ENCODE measurements at regions not wholly inside any gene's neighbourhood (a gene's known extent, or its start where the extent isn't known, plus 50 kb on each side); places are given as distances from the start of the nearest gene placed in this dataset.
"Not testable (repeated sequence)": the region's sequence is repeated elsewhere in the genome, so short reads cannot be mapped to it uniquely, and the experiment has no call there.

GRCh38 chr14:42548349-42548748 is 941.7 kb downstream of the LRFN5 start:
- no peak for DNase-seq

- no peak for DNase-seq
These were observed 939.0 kb downstream of the LRFN5 start for GRCh38 chr14:42545636-42546035.

GRCh38 chr14:42541535-42542001 is 934.9 kb downstream of the LRFN5 start:
- DNase-seq: no peak

DNA sequence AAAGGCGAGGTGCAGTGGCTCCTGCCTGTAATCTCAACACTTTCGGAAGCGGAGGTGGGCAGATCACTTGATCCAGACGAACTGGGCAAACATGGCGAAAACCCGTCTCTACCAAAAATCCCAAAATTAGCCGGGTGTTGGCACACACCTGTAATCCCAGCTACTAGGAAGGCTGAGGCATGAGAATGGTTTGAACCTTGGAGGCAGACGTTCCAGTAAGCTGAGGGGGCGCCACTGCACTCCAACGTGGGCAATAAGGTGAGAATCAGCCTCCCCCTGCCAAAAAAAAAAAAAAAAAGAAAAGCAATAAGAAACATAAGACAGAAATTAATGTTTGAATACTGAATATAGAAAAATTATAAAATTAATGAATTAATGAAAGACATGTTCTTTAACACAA is 928.7 kb downstream of the LRFN5 start:
- no peak for DNase-seq

- DNase-seq: no peak
These were observed 926.8 kb downstream of the LRFN5 start for GRCh38 chr14:42533476-42533875.

- no peak for DNase-seq
These were observed 925.5 kb downstream of the LRFN5 start for GRCh38 chr14:42532194-42532593.

DNA sequence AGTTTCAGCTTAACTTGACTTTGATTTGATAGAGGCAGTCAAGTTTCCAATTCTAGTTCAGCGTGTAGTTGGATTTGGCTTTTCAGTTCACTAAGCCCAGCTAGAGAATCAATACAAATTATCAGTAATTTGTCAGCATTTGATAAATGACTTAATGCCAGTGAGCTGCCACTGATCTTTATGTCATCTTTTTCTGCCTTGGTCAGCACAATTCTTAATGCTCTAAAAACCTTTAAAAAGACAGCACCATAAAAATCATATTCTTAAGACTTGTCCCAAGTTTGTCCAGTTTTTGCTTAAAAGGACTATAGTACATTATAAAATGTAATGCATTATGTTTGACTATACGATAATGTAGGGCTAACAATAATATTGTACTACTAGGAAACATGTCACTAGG is 920.5 kb downstream of the LRFN5 start:
- no peak for DNase-seq

DNA sequence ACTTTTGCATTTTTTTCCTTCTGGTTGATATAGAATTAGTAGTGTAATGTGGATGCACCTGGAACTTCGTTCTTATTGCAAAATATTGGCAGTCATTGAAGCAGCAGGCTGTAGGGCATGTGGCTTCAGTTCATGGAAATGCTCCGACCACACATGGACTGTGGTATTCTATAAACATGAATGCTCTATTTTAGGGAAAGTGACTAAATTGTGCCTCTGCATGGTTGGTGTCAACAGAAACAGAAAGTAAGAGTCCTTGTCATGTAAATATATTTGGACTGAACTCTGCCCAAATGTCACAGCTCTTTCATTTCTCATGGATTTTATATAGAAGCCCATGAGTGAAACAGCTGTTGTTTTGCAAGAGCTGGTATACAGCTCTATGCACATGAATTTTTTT is 917.0 kb downstream of the LRFN5 start:
- DNase-seq: no peak

- DNase-seq: no peak
These were observed 911.3 kb downstream of the LRFN5 start for GRCh38 chr14:42517806-42518500.

GRCh38 chr14:42513837-42514236 is 907.2 kb downstream of the LRFN5 start:
- DNase-seq: no peak

DNA sequence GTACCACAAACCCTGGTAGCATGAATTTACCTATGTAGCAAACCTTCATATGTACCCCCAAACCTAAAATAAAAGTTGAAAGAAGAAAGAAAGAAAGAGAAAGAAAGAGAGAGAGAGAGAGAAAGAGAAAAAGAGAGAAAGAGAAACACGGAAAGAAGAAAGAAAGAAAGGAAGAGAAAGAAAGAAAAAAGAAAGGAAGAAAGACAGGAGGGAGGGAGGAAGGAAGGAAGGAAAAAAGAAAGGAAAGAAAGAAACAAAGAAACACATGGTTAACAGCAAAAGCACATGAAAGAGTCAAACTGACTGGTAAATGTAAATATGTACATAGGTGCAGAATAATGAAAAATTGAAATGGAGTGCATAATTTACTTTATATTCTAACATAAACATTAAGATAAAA is 903.4 kb downstream of the LRFN5 start:
- no peak for DNase-seq

GRCh38 chr14:42508209-42508946 is 901.7 kb downstream of the LRFN5 start:
- DNase-seq: no peak

GRCh38 chr14:42504433-42504832 is 897.8 kb downstream of the LRFN5 start:
- no peak for DNase-seq

DNA sequence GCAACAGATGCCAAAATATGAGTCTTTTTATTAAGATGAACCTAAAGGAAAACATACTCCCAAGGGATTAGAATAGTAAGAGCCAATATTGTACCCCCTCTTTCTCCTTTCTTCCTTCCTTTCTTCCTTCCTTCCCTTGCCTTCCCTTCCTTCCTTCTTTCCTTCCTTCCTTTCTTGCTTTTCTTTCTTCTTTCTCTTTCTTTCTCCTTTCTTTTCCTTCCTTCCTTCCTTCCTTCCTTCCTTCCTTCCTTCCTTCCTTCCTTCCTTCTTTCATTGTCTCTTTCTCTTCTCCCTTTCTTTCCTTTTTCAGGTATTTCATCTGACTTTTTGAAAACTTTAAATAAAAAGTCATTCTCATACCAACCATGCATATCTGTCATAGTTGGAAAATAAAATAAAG is 892.5 kb downstream of the LRFN5 start:
- no peak for DNase-seq

GRCh38 chr14:42490536-42490935 is 883.9 kb downstream of the LRFN5 start:
- no peak for DNase-seq

DNA sequence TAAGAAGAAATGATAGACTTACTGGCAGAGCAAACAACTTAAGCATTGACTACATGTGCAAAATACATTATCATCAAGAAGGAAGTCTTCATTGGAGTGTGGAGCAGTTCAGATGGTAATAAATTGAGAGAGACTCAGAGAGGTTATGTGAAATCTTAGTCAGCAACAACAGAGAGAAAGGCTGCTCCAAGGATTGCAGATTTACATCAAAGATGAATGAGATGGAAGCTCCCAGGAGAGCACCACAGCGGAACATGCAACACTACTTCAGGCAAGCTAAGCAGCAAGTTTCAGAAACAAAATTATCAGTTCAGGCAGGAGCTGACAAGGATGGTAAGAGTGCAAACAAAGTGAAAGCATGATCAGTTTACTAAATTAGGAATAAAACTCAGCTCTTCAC is 882.3 kb downstream of the LRFN5 start:
- no peak for DNase-seq

- DNase-seq: not testable (repeated sequence)
These were observed 875.8 kb downstream of the LRFN5 start for GRCh38 chr14:42482345-42482971.

DNA sequence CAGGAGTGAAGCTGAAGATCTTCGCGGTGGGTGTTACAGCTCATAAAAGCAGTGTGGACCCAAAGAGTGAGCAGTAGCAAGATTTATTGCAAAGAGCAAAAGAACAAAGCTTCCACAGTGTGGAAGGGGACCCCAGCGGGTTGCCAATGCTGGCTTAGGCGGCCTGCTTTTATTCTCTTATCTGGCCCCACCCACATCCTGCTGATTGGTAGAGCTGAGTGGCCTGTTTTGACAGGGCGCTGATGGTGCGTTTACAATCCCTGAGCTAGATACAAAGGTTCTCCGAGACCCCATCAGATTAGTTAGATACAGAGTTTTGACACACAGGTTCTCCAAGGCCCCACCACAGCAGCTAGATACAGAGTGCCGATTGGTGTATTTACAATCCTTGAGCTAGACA is 875.0 kb downstream of the LRFN5 start:
- DNase-seq: not testable (repeated sequence)

- DNase-seq: no peak
These were observed 873.6 kb downstream of the LRFN5 start for GRCh38 chr14:42480255-42480654.

DNA sequence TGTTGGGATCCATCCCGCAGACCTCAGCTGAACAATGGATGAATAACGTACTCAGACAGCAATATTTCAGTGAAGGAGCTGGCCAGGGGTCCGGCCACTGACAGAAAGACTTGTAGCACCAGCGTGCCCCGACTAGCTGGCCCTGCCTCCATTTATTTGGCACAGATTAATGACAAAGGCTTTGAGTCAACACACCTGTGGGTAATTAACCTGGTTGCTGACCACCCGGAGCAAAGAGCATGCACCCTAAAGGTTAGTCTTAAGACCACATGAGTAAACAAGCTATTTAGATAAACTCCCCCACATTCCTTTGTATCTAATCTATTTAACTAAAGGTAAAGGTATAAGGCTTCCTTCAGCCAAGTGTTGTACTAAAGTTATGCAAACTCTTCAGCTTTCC is 868.6 kb downstream of the LRFN5 start:
- DNase-seq: no peak

GRCh38 chr14:42470427-42470719 is 863.7 kb downstream of the LRFN5 start:
- no peak for DNase-seq

GRCh38 chr14:42469637-42470426 is 863.2 kb downstream of the LRFN5 start:
- no peak for DNase-seq

DNA sequence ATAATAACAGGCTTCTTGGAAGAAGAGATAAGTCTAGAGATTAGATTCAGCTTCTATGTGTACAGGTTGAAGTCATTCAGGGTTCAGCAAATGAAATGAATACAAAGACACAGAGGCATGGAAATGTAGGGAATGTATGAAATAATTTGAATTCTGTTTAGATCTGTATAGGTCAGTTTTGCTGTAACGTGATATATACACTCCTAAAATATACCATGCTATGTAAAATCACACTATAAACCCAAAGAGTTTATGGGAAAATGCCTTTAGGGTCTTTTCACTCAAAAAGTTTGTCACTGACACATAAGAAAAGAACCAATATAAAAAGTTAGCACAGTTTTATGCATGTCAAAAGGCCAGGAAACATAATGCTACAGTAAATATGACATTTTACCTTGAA is 854.0 kb downstream of the LRFN5 start:
- no peak for DNase-seq

All from CD4-positive, alpha-beta T cell treated with Interleukin-21 for 1 hour (primary cell).